Hypothalamus (tissue), 51 donors: ENCODE measurements at regions not wholly inside any gene's neighbourhood (a gene's known extent, or its start where the extent isn't known, plus 50 kb on each side); places are given as distances from the start of the nearest gene placed in this dataset.

Experiments
- DNase-seq, 51 donors: peaks; one replicate each; lab custom pipeline; 2025; lab: John Stamatoyannopoulos, UW

GRCh38 chr20:57842720-57843119, 132.9 kb upstream of the PMEPA1 start:
- no peak for DNase-seq

DNA sequence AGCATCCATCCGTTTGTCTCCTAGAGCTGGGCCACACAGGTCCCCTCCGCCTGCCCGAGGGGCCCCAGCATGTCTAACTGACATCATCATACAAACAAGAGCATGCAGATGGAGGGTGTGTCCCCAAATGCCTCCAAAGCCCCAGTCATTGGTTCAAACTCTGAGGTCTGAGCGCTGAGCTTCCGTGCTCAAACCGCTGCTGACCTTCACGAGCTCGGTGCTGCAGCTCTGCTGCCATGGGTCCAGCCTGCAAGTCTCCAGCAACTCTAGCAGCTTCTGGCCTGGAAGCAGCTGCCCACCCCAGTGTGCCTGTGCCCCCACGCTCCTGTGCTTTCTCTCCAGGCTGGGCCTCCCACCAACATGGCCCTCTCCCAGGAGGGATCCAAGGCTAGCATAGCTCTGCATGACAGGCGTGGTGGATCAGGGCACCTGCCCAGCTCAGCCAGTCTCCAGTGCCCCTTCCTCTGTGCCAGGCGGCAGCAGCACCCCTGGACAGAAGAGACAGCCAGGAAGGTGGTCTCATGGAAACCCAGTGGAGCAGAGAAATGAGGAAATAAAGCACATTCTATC, 131.6 kb upstream of the PMEPA1 start:
- DNase-seq: no peak

DNA sequence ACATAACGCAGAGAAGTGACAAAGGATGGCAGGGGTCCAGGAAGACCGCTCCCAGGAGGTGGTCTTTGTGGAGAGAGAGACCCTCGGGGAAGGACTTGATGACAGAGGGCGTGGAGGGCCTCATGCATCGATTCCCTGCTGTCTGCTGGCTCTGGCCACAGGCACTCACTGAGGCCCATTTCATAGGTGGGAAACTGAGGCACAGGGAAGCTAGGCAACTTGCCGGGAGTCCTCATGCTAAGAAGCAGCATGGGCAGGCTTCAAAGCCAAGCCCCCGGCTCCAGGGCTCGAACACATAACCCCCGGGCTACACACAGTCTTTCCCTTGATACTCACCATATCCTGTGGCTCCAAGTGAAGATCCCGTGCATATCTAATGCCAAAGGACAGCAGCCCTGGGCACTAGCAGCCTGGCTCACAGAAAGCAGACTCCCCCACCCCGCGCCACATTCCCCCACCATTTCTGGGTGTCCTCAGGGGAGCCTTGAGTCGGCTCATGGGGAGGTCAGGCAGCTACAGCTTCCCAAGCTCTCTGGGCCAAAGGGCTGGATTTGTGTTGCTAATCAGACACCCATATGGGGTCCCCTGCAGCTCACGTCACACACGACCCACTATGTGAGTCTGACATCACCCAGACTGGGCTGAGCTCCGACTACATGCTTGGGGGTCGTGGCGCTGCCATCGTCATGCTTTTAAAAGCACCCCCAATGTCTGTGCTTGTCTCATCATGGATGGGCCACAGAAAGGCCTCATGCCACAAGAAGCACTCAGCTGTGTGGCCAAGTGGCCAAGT, 130.9 kb upstream of the PMEPA1 start:
- no peak for DNase-seq

DNA sequence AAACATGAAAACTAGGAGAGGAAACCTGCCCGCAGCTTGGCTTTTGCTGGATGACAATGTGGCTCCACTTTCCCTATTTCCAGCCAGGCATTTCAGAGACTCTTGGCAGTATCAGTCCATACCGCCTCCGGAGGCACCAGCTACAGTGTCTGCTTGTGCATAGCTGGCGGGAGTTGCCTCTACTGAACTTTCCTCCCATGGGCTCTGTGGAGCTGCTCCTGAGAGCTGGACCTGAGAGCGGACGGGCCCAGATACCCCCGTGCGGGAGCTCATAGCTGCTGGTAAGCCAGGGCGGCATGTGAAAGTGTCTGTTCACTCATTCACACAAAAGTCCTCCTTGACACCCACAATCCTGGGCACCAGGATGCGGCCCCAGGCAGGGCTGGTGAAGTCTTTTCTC, 130.3 kb upstream of the PMEPA1 start:
- DNase-seq: no peak

DNA sequence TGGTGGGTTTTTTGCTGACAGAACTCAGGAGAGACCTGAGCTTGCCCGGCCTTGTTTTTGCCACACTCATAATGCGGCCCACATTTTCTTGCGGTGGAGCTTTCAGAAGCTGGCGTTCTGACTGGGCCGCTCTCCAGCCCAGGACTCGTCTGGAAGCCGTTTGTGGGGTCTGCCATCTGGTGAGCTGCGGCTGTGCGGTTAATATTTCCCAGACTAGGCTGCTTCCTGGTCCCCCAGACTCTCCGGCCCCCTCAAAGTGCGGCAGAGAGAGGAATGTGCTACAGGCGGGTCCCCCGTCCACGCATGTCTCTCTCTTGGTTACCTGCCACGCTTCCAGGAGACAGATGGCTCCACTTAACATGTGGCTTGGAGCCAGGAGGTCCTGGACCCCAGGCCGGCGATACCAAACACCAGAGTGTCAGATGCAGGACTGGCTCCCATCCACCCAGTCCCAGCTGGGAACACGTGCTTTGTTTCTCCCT, 128.9 kb upstream of the PMEPA1 start:
- DNase-seq: peak in 3 of 51 donors; percentile 7 to 9 (median 8)

DNA sequence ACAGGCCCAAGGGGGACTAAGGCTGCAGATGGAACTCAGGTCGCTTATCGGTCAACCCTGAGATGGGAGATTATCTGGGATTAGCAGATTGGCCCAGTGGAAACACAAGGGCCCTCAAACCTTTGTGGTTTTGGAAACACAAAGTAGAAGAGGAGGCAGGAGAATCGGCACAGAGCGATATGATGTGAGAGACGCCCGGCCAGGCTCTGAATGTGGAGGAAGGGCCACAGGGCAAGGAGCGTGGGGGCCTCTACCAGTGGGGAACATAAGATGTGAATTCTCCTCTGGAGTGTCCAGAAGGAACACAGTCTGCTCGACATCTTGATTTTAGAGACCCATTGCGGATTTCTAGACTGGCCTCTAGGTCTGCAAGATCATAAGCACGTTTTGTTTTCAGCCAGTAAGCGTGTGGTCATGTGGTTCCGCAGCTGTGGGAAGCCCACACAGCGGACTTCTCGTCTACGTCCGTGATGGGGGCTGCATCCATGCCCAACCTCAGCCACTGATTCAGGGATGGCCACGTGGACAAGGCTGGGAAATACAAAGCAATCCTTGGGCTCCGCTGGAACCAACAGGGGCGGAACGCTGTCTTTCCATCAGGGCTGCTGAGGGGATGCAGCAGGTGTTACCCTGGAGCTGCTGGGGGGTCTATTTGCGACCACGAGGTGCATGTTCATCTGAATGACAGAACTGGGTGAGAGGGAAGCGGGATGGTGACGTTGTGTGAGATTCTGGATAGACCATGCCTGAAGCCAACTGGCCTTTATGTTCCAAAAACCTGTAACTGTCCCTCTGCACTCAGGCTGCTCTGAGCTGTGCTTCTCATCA, 127.6 kb upstream of the PMEPA1 start:
- DNase-seq: no peak

DNA sequence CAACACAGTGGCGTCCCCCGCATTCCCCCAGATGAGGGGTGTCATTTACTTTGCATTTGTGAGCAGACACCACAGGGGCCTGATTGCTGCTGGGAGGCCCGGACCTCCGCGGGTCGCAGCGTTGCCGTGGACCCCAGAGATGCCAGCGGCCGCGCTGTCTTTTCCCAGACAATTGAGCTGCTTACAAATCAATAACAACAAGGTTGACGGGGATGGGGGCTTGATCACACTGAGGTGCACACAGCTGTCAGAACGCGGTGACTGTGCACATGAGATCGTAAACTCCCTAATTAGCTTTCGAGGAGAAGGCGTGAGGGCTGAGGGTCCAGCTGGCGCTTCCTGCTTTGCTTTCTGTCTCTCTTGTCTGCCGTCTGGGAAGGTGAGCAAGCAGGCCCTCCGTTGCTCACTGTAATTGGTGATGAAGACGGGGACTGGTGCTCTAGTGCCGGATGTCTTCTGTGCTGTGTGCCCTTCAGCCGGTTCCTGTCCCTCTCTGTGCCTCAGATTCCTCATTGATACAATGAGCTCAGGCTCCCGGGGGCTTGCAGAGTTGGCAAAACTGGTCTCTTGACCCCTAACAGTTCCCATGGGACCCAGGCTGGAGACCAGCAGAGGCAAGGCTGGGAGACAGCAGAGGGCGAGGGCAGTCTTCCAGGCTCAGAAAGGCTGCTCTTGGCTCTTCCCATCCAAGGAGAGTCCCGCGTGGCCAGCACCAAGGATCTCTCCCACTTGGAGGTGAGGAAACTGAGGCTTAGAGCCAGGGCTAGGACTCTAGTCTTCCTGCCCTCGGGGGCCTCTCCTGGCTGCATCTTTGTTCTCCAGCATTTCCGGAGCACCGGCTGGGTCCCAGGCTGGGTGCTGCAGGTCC, 126.0 kb upstream of the PMEPA1 start:
- no peak for DNase-seq

DNA sequence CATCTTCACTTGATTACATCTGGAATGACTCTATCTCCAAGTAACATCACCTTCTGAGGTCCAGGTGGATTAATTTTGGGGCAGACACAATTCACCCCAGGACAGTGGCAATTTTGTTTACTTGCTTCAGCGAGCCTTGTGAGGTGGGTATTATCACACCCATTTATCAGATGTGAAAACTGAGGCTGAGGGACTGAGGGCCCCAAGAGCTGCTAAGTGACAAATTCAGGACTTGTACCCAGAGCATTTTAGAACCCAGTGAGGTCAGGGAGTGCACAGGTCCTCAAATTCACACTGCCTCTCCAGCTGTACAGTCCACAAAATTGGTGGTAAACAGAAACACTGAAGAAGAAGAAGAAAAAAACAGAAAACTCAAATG, 125.2 kb upstream of the PMEPA1 start:
- DNase-seq: no peak

- DNase-seq: no peak
These were observed 124.7 kb upstream of the PMEPA1 start for GRCh38 chr20:57834306-57835073.

DNA sequence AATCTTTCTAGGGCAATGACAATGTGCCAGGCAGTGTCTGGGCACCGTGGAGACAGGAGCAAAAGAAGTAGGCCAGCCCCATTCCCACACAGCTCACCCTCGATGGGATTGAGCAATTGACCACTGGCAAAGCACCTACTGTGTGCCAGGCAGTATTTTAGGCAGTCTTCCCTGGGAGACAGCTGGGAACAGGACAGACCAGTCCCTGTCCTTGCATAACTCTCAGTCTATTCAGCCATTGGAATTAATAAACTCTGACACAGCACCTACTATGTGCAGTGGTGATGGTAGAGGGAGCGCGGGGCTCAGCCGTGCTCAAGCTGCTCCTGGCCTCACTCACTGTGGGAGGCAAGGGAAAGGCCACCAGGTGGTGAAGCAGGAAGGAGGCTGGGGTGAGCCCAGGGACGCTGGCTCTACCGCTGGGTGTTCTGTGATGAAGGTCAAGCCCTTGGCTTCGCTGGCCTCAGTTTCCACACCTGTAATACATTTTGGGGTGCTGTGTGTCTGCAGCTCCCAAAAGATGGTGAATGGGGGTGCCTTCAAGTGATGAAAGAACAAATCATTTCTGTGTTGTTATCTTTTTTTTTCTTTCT, 122.3 kb upstream of the PMEPA1 start:
- no peak for DNase-seq

GRCh38 chr20:57831326-57831992, 121.6 kb upstream of the PMEPA1 start:
- no peak for DNase-seq

- DNase-seq: no peak
These were observed 120.7 kb upstream of the PMEPA1 start for GRCh38 chr20:57830515-57830895.

GRCh38 chr20:57829805-57830514, 120.1 kb upstream of the PMEPA1 start:
- DNase-seq: no peak

DNA sequence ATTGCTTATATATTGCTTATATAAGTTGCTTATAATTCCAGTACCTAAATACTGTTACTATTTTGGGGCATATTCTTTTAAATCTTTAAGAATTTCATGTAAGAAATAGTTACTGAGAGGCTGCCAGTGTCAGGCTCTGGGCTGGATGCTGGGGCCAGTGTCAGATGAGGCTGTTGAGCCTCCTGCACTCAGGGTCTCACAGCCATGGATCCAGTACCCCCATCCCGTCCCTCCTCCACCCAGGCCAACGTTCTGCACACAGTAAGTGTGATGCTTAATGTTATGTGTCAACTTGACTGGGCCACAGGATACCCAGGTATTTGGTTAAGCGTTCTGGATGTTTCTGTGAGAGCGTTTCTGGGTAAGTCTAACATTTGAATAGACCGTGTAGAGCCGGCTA, 119.5 kb upstream of the PMEPA1 start:
- no peak for DNase-seq

- no peak for DNase-seq
These were observed 118.9 kb upstream of the PMEPA1 start for GRCh38 chr20:57828696-57829095.

DNA sequence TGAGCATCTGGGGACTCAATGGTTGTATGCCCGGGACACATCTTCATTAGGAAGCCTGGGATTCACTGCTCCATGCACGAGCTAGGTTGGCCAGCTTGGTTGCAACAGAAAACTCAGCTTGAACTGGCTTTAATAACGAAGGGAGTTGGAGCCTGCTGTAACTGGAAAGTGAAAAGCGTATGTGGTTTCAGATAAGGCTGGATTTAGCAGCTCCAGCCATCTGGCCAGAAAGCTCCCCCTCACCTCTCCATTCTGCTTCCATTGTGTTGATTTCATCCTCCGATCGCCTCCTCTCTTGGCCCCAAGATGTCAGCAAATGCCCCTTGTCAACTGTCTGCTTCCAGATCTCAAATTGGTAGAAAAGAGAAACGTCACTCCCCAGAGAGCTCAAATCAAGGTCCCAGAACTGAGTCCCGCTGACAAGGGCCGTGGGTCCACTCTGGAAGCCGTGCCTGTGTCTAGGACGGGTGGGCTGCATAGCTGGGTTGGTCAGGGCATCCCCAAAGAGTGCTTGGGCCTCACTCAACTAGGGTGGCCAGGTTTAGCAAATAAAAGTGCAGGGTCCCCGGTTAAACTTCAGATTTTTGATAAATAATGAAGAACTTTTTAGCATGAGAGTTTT, 117.0 kb upstream of the PMEPA1 start:
- DNase-seq: no peak

GRCh38 chr20:57824909-57825308, 115.1 kb upstream of the PMEPA1 start:
- DNase-seq: no peak

DNA sequence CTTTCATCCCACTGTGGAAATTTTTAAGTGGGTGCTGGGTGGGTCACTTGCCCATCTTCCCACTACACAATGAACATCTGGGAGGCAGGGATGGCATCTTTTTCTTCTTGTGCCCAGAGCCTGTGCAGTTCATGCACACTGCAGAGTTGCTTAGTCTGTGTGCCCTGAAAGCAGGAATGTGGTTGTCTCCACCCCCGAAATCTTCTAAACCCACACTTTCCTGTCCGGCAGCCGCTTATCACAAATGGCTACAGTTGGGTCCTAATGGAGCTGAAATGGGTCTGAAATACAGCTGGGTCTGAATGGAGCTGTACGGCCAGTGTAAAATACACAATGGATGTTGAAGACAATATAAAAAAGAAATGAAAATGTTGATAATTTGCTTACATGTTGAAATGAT, 112.1 kb upstream of the PMEPA1 start:
- no peak for DNase-seq
